ENCODE measurements at regions not wholly inside any gene's neighbourhood (a gene's known extent, or its start where the extent isn't known, plus 50 kb on each side); places are given as distances from the start of the nearest gene placed in this dataset.

GRCh38 chr7:86214734-86215133 lies 429.0 kb upstream of the GRM3 start:
- no peak overlapping the region for H3K4me3 ChIP-seq (ENCODE audit: low read length)
- H3K27me3 ChIP-seq (ENCODE audit: control insufficient read depth, insufficient read depth, low read length), result no peaks in the 10 kb centered on the region
- peaks cover 4% of the 10 kb centered on the region for H3K4me1 ChIP-seq (ENCODE audit: control insufficient read depth, insufficient read depth, low read length)
- no peak overlapping the region for H3K27ac ChIP-seq (ENCODE audit: low read length)
- no CpG with 5 or more reads among the region's 4 CpGs for WGBS (ENCODE audit: insufficient coverage, low lambda C conversion rate)
- H3K9me3 ChIP-seq (ENCODE audit: control insufficient read depth, low read depth, low read length), result no peaks in the 10 kb centered on the region
- no peak for DNase-seq
- H3K36me3 ChIP-seq (ENCODE audit: control insufficient read depth, insufficient read depth, low read length), result no peaks in the 10 kb centered on the region

GRCh38 chr7:86212976-86213375 lies 430.7 kb upstream of the GRM3 start:
- no peaks in the 10 kb centered on the region for H3K36me3 ChIP-seq (ENCODE audit: control insufficient read depth, insufficient read depth, low read length)
- H3K4me3 ChIP-seq (ENCODE audit: low read length), result no peak overlapping the region
- no peaks in the 10 kb centered on the region for H3K9me3 ChIP-seq (ENCODE audit: control insufficient read depth, low read depth, low read length)
- no peak overlapping the region for H3K27ac ChIP-seq (ENCODE audit: low read length)
- 80% methylated on average over 1 of the region's 2 CpGs for WGBS (ENCODE audit: insufficient coverage, low lambda C conversion rate)
- H3K27me3 ChIP-seq (ENCODE audit: control insufficient read depth, insufficient read depth, low read length), result no peaks in the 10 kb centered on the region
- DNase-seq, result no peak
- H3K4me1 ChIP-seq (ENCODE audit: control insufficient read depth, insufficient read depth, low read length), result peaks cover 4% of the 10 kb centered on the region

- DNase-seq, result no peak
- no peaks in the 10 kb centered on the region for H3K9me3 ChIP-seq (ENCODE audit: control insufficient read depth, low read depth, low read length)
- H3K27me3 ChIP-seq (ENCODE audit: control insufficient read depth, insufficient read depth, low read length), result no peaks in the 10 kb centered on the region
- H3K4me1 ChIP-seq (ENCODE audit: control insufficient read depth, insufficient read depth, low read length), result peaks cover 4% of the 10 kb centered on the region
- no CpG with 5 or more reads among the region's 8 CpGs for WGBS (ENCODE audit: insufficient coverage, low lambda C conversion rate)
- H3K36me3 ChIP-seq (ENCODE audit: control insufficient read depth, insufficient read depth, low read length), result no peaks in the 10 kb centered on the region
- H3K4me3 ChIP-seq (ENCODE audit: low read length), result no peak overlapping the region
- H3K27ac ChIP-seq (ENCODE audit: low read length), result no peak overlapping the region
Measured at GRCh38 chr7:86209036-86209435, 434.7 kb upstream of the GRM3 start.

GRCh38 chr7:86207740-86208139 lies 436.0 kb upstream of the GRM3 start:
- H3K4me1 ChIP-seq (ENCODE audit: control insufficient read depth, insufficient read depth, low read length), result peaks cover 4% of the 10 kb centered on the region
- no peaks in the 10 kb centered on the region for H3K27me3 ChIP-seq (ENCODE audit: control insufficient read depth, insufficient read depth, low read length)
- H3K36me3 ChIP-seq (ENCODE audit: control insufficient read depth, insufficient read depth, low read length), result no peaks in the 10 kb centered on the region
- peaks cover 3% of the 10 kb centered on the region for H3K9me3 ChIP-seq (ENCODE audit: control insufficient read depth, low read depth, low read length)
- 100% methylated on average over 1 of the region's 3 CpGs for WGBS (ENCODE audit: insufficient coverage, low lambda C conversion rate)
- H3K27ac ChIP-seq (ENCODE audit: low read length), result no peak overlapping the region
- H3K4me3 ChIP-seq (ENCODE audit: low read length), result no peak overlapping the region
- DNase-seq, result no peak

- Histone ChIP-seq H3K36me3 (ENCODE audit: control insufficient read depth, insufficient read depth, low read length) (no peaks in the 10 kb centered on the region), H3K4me1 (ENCODE audit: control insufficient read depth, insufficient read depth, low read length) (no peaks in the 10 kb centered on the region), H3K27me3 (ENCODE audit: control insufficient read depth, insufficient read depth, low read length) (no peaks in the 10 kb centered on the region), H3K9me3 (ENCODE audit: control insufficient read depth, low read depth, low read length) (peaks cover 9% of the 10 kb centered on the region), H3K4me3 (ENCODE audit: low read length) (no peak overlapping the region), H3K27ac (ENCODE audit: low read length) (no peak overlapping the region)
- WGBS (ENCODE audit: insufficient coverage, low lambda C conversion rate), result no CpG with 5 or more reads among the region's 3 CpGs
- no peak for DNase-seq
Measured at GRCh38 chr7:86202833-86203232, 440.9 kb upstream of the GRM3 start.

GRCh38 chr7:86201767-86202166 lies 441.9 kb upstream of the GRM3 start:
- peaks cover 9% of the 10 kb centered on the region for H3K9me3 ChIP-seq (ENCODE audit: control insufficient read depth, low read depth, low read length)
- no peak overlapping the region for H3K27ac ChIP-seq (ENCODE audit: low read length)
- no peak for DNase-seq
- WGBS (ENCODE audit: insufficient coverage, low lambda C conversion rate), result no CpG with 5 or more reads among the region's 5 CpGs
- H3K27me3 ChIP-seq (ENCODE audit: control insufficient read depth, insufficient read depth, low read length), result no peaks in the 10 kb centered on the region
- H3K4me1 ChIP-seq (ENCODE audit: control insufficient read depth, insufficient read depth, low read length), result no peaks in the 10 kb centered on the region
- no peak overlapping the region for H3K4me3 ChIP-seq (ENCODE audit: low read length)
- no peaks in the 10 kb centered on the region for H3K36me3 ChIP-seq (ENCODE audit: control insufficient read depth, insufficient read depth, low read length)

GRCh38 chr7:86199881-86200614 lies 443.7 kb upstream of the GRM3 start:
- Histone ChIP-seq H3K9me3 (ENCODE audit: control insufficient read depth, low read depth, low read length) (peaks cover 9% of the 10 kb centered on the region), H3K27me3 (ENCODE audit: control insufficient read depth, insufficient read depth, low read length) (no peaks in the 10 kb centered on the region), H3K4me1 (ENCODE audit: control insufficient read depth, insufficient read depth, low read length) (no peaks in the 10 kb centered on the region), H3K27ac (ENCODE audit: low read length) (no peak overlapping the region), H3K36me3 (ENCODE audit: control insufficient read depth, insufficient read depth, low read length) (no peaks in the 10 kb centered on the region), H3K4me3 (ENCODE audit: low read length) (no peak overlapping the region)
- WGBS (ENCODE audit: insufficient coverage, low lambda C conversion rate), result 83% methylated on average over 1 of the region's 3 CpGs
- no peak for DNase-seq

GRCh38 chr7:86190351-86190750 lies 453.4 kb upstream of the GRM3 start:
- Histone ChIP-seq H3K27me3 (ENCODE audit: control insufficient read depth, insufficient read depth, low read length) (no peaks in the 10 kb centered on the region), H3K36me3 (ENCODE audit: control insufficient read depth, insufficient read depth, low read length) (no peaks in the 10 kb centered on the region), H3K9me3 (ENCODE audit: control insufficient read depth, low read depth, low read length) (no peaks in the 10 kb centered on the region), H3K4me1 (ENCODE audit: control insufficient read depth, insufficient read depth, low read length) (no peaks in the 10 kb centered on the region), H3K27ac (ENCODE audit: low read length) (no peak overlapping the region), H3K4me3 (ENCODE audit: low read length) (no peak overlapping the region)
- no peak for DNase-seq

GRCh38 chr7:86181474-86181873 lies 462.2 kb upstream of the GRM3 start:
- H3K36me3 ChIP-seq (ENCODE audit: control insufficient read depth, insufficient read depth, low read length), result no peaks in the 10 kb centered on the region
- H3K4me1 ChIP-seq (ENCODE audit: control insufficient read depth, insufficient read depth, low read length), result no peaks in the 10 kb centered on the region
- DNase-seq, result no peak
- H3K9me3 ChIP-seq (ENCODE audit: control insufficient read depth, low read depth, low read length), result no peaks in the 10 kb centered on the region
- H3K27ac ChIP-seq (ENCODE audit: low read length), result no peak overlapping the region
- H3K27me3 ChIP-seq (ENCODE audit: control insufficient read depth, insufficient read depth, low read length), result no peaks in the 10 kb centered on the region
- no CpG with 5 or more reads among the region's 3 CpGs for WGBS (ENCODE audit: insufficient coverage, low lambda C conversion rate)
- no peak overlapping the region for H3K4me3 ChIP-seq (ENCODE audit: low read length)

- H3K4me3 ChIP-seq (ENCODE audit: low read length), result no peak overlapping the region
- no peaks in the 10 kb centered on the region for H3K27me3 ChIP-seq (ENCODE audit: control insufficient read depth, insufficient read depth, low read length)
- no peaks in the 10 kb centered on the region for H3K4me1 ChIP-seq (ENCODE audit: control insufficient read depth, insufficient read depth, low read length)
- no peak for DNase-seq
- no peaks in the 10 kb centered on the region for H3K9me3 ChIP-seq (ENCODE audit: control insufficient read depth, low read depth, low read length)
- no peaks in the 10 kb centered on the region for H3K36me3 ChIP-seq (ENCODE audit: control insufficient read depth, insufficient read depth, low read length)
- H3K27ac ChIP-seq (ENCODE audit: low read length), result no peak overlapping the region
- 100% methylated on average over 1 of the region's 1 CpG for WGBS (ENCODE audit: insufficient coverage, low lambda C conversion rate)
Measured at GRCh38 chr7:86164827-86165226, 478.9 kb upstream of the GRM3 start.

GRCh38 chr7:86158111-86158510 lies 485.6 kb upstream of the GRM3 start:
- Histone ChIP-seq H3K27ac (ENCODE audit: low read length) (no peak overlapping the region), H3K4me3 (ENCODE audit: low read length) (no peak overlapping the region), H3K27me3 (ENCODE audit: control insufficient read depth, insufficient read depth, low read length) (no peaks in the 10 kb centered on the region), H3K9me3 (ENCODE audit: control insufficient read depth, low read depth, low read length) (no peaks in the 10 kb centered on the region), H3K4me1 (ENCODE audit: control insufficient read depth, insufficient read depth, low read length) (no peaks in the 10 kb centered on the region), H3K36me3 (ENCODE audit: control insufficient read depth, insufficient read depth, low read length) (no peaks in the 10 kb centered on the region)
- DNase-seq, result no peak
- no CpG with 5 or more reads among the region's 4 CpGs for WGBS (ENCODE audit: insufficient coverage, low lambda C conversion rate)

Data from large intestine (tissue), 3 donors.